HG03039 (cell line): ENCODE measurements at regions not wholly inside any gene's neighbourhood (a gene's known extent, or its start where the extent isn't known, plus 50 kb on each side); places are given as distances from the start of the nearest gene placed in this dataset.
"Not testable (repeated sequence)": the region's sequence is repeated elsewhere in the genome, so short reads cannot be mapped to it uniquely, and the experiment has no call there.

Experiments
- ATAC-seq: cut with Tn5 transposase; IDR thresholded peaks from one replicate; pipeline ENCODE4 v1.9.1; 2021; ENCODE audit warnings: mild to moderate bottlenecking, moderate library complexity; ENCODE audit not compliant: unreplicated experiment

GRCh38 chr12:9450127-9450567 lies 157.6 kb downstream of the KLRB1 start:
- not testable (repeated sequence) for ATAC-seq

GRCh38 chr12:9449657-9450126 lies 158.0 kb downstream of the KLRB1 start:
- ATAC-seq = not testable (repeated sequence)

- ATAC-seq = no peak
These were observed 158.5 kb downstream of the KLRB1 start for GRCh38 chr12:9449181-9449580.

GRCh38 chr12:9448648-9449047 lies 159.1 kb downstream of the KLRB1 start:
- not testable (repeated sequence) for ATAC-seq

GRCh38 chr12:9447791-9448614 lies 159.7 kb downstream of the KLRB1 start:
- ATAC-seq = peak; percentile 59

GRCh38 chr12:9446883-9447761 lies 160.6 kb downstream of the KLRB1 start:
- ATAC-seq = peak; percentile 14

- not testable (repeated sequence) for ATAC-seq
These were observed 167.3 kb downstream of the KLRB1 start for GRCh38 chr12:9440428-9440827.

GRCh38 chr12:9435682-9436081 lies 172.0 kb downstream of the KLRB1 start:
- not testable (repeated sequence) for ATAC-seq

- ATAC-seq = not testable (repeated sequence)
These were observed 177.3 kb downstream of the KLRB1 start for GRCh38 chr12:9430385-9430784.

- not testable (repeated sequence) for ATAC-seq
These were observed 178.9 kb downstream of the KLRB1 start for GRCh38 chr12:9428856-9429255.

- not testable (repeated sequence) for ATAC-seq
These were observed 182.3 kb downstream of the KLRB1 start for GRCh38 chr12:9425429-9425828.

GRCh38 chr12:9424175-9424740 lies 183.5 kb downstream of the KLRB1 start:
- not testable (repeated sequence) for ATAC-seq

- not testable (repeated sequence) for ATAC-seq
These were observed 185.0 kb downstream of the KLRB1 start for GRCh38 chr12:9422689-9423088.

- not testable (repeated sequence) for ATAC-seq
These were observed 186.1 kb downstream of the KLRB1 start for GRCh38 chr12:9421520-9422086.

- ATAC-seq = not testable (repeated sequence)
These were observed 186.7 kb downstream of the KLRB1 start for GRCh38 chr12:9420817-9421519.

GRCh38 chr12:9418669-9419041 lies 189.1 kb downstream of the KLRB1 start:
- ATAC-seq = not testable (repeated sequence)

GRCh38 chr12:9417947-9418668 lies 189.6 kb downstream of the KLRB1 start:
- not testable (repeated sequence) for ATAC-seq

- not testable (repeated sequence) for ATAC-seq
These were observed 190.4 kb downstream of the KLRB1 start for GRCh38 chr12:9417341-9417740.

- not testable (repeated sequence) for ATAC-seq
These were observed 191.4 kb downstream of the KLRB1 start for GRCh38 chr12:9416346-9416745.
